OCI-LY1 (cell line): ENCODE measurements at regions not wholly inside any gene's neighbourhood (a gene's known extent, or its start where the extent isn't known, plus 50 kb on each side); places are given as distances from the start of the nearest gene placed in this dataset.

Experiments used
- H2AFZ ChIP-seq: fragments of 200-600 bp; sonication (generic), shearing (Covaris generic); 2 replicates; pipeline ENCODE4 v1.6.0; 2014; ENCODE audit warnings: antibody characterized with exemption, mild to moderate bottlenecking, low read length
- H3F3A ChIP-seq: fragments of 200-600 bp; sonication (generic), shearing (Covaris generic); 2 replicates; pipeline ENCODE4 v1.6.0; 2014; ENCODE audit warnings: mild to moderate bottlenecking, antibody characterized with exemption, low read length, moderate library complexity; ENCODE audit not compliant: insufficient read depth
- H3K27ac ChIP-seq: fragments of 200-600 bp; sonication (generic); 2 replicates; pipeline ENCODE4 v1.5.1; 2014; ENCODE audit warnings: low read length, mixed run types, mild to moderate bottlenecking, low read depth; ENCODE audit not compliant: poor library complexity, severe bottlenecking
- H3K27me3 ChIP-seq: fragments of 200-600 bp; sonication (generic); 2 replicates; pipeline ENCODE4 v1.6.0; 2014; ENCODE audit warnings: antibody characterized with exemption, mild to moderate bottlenecking, low read length, moderate library complexity; ENCODE audit not compliant: insufficient read depth
- H3K36me3 ChIP-seq: fragments of 200-600 bp; sonication (generic); 2 replicates; pipeline ENCODE4 v1.6.1; 2014; ENCODE audit warnings: mild to moderate bottlenecking, antibody characterized with exemption, low read length, moderate library complexity, mixed read lengths; ENCODE audit not compliant: insufficient read depth
- H3K4me1 ChIP-seq: fragments of 200-600 bp; sonication (generic); 2 replicates; pipeline ENCODE4 v1.5.1; 2014; ENCODE audit warnings: mild to moderate bottlenecking, low read length, moderate library complexity; ENCODE audit not compliant: insufficient read depth, severe bottlenecking
- H3K4me2 ChIP-seq: fragments of 200-600 bp; sonication (generic), shearing (Covaris generic); 2 replicates; pipeline ENCODE4 v1.6.1; 2014; ENCODE audit warnings: low read length
- H3K4me3 ChIP-seq: fragments of 200-600 bp; sonication (generic); 2 replicates; pipeline ENCODE4 v1.5.1; 2014; ENCODE audit warnings: low read length, low read depth, mild to moderate bottlenecking, mixed read lengths; ENCODE audit not compliant: poor library complexity, severe bottlenecking
- H3K79me2 ChIP-seq: fragments of 200-600 bp; shearing (Covaris generic); 2 replicates; pipeline ENCODE4 v1.6.1; 2016; ENCODE audit warnings: mixed run types, low read length, mixed read lengths; ENCODE audit not compliant: insufficient read depth
- H3K9ac ChIP-seq: fragments of 200-600 bp; sonication (generic), shearing (Covaris generic); 2 replicates; pipeline ENCODE4 v1.6.1; 2014; ENCODE audit warnings: mild to moderate bottlenecking, low read length, mixed read lengths
- H3K9me2 ChIP-seq: fragments of 200-600 bp; sonication (generic), shearing (Covaris generic); 2 replicates; pipeline ENCODE4 v1.6.1; 2014; ENCODE audit warnings: low read depth, mild to moderate bottlenecking, low read length, mixed read lengths
- H3K9me3 ChIP-seq: fragments of 200-600 bp; shearing (Covaris generic); 2 replicates; pipeline ENCODE4 v1.6.1; 2014; ENCODE audit warnings: low read length, mixed read lengths
- H4K20me1 ChIP-seq: fragments of 200-600 bp; sonication (generic), shearing (Covaris generic); 2 replicates; pipeline ENCODE4 v1.6.0; 2016; ENCODE audit warnings: mild to moderate bottlenecking, low read length; ENCODE audit not compliant: insufficient read depth
- EZH2 ChIP-seq: fragments of 200-600 bp; sonication (generic), shearing (Covaris generic); IDR thresholded peaks from 2 replicates; pipeline ENCODE4 v1.8.0; 2017; ENCODE audit warnings: borderline replicate concordance, mixed run types, mild to moderate bottlenecking, antibody characterized with exemption, low read length, moderate library complexity, mixed read lengths
- TF ChIP-seq, protein P1 (sequence below): fragments of 200-600 bp; sonication (generic), shearing (Covaris generic); IDR thresholded peaks from 2 replicates; pipeline ENCODE4 v1.5.1; 2017; ENCODE audit warnings: mild to moderate bottlenecking, antibody characterized with exemption, low read length, moderate library complexity, mixed read lengths

- H4K20me1 ChIP-seq: no peaks in the 10 kb centered on the region
- no peak for TF ChIP-seq EZH2
- TF ChIP-seq, protein P1, sequence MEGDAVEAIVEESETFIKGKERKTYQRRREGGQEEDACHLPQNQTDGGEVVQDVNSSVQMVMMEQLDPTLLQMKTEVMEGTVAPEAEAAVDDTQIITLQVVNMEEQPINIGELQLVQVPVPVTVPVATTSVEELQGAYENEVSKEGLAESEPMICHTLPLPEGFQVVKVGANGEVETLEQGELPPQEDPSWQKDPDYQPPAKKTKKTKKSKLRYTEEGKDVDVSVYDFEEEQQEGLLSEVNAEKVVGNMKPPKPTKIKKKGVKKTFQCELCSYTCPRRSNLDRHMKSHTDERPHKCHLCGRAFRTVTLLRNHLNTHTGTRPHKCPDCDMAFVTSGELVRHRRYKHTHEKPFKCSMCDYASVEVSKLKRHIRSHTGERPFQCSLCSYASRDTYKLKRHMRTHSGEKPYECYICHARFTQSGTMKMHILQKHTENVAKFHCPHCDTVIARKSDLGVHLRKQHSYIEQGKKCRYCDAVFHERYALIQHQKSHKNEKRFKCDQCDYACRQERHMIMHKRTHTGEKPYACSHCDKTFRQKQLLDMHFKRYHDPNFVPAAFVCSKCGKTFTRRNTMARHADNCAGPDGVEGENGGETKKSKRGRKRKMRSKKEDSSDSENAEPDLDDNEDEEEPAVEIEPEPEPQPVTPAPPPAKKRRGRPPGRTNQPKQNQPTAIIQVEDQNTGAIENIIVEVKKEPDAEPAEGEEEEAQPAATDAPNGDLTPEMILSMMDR: no peak
- H3K9me2 ChIP-seq: no peaks in the 10 kb centered on the region
- no peak overlapping the region for H3K4me2 ChIP-seq
- no peak overlapping the region for H2AFZ ChIP-seq
- no peak overlapping the region for H3K4me3 ChIP-seq
- H3K9me3 ChIP-seq: peaks cover 18% of the 10 kb centered on the region
- H3K36me3 ChIP-seq: no peaks in the 10 kb centered on the region; the same call in 1 of the 2 replicates
- no peaks in the 10 kb centered on the region for H3F3A ChIP-seq
- no peaks in the 10 kb centered on the region for H3K27me3 ChIP-seq
- H3K4me1 ChIP-seq: peaks cover 25% of the 10 kb centered on the region
- peak overlapping the region; percentile 84 for H3K27ac ChIP-seq
- no peaks in the 10 kb centered on the region for H3K79me2 ChIP-seq
- no peak overlapping the region for H3K9ac ChIP-seq
Observed at GRCh38 chr16:65769776-65770438, 596.6 kb upstream of the CDH5 start.

DNA sequence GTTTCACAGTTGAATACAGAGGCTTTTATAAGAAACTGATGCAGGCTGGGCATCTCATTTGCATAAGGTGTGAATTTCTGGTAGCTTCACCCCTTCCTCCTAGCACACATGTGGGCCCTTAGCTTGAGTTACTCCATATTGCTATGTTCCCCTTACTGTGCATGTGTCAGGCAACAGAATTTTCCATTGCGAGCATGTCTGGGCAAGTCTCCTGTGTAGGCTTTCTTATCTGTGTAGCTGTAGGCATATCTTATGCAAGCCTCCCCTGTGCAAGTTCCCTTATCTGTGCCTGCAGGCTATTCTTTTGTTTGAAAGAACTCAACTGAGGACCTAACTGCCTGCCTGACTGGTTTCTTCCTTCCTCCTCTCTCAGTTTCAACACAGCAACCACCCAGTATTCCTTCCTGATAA, 597.4 kb upstream of the CDH5 start:
- H3K9me3 ChIP-seq: peaks cover 18% of the 10 kb centered on the region
- H3K4me1 ChIP-seq: peaks cover 34% of the 10 kb centered on the region
- H3K27me3 ChIP-seq: no peaks in the 10 kb centered on the region
- H4K20me1 ChIP-seq: no peaks in the 10 kb centered on the region
- peak overlapping the region; percentile 84 for H3K27ac ChIP-seq
- H3K36me3 ChIP-seq: no peaks in the 10 kb centered on the region; the same call in 1 of the 2 replicates
- H3K9me2 ChIP-seq: no peaks in the 10 kb centered on the region
- no peaks in the 10 kb centered on the region for H3F3A ChIP-seq
- H2AFZ ChIP-seq: no peak overlapping the region
- TF ChIP-seq, protein P1: no peak
- TF ChIP-seq EZH2: no peak
- H3K4me3 ChIP-seq: no peak overlapping the region
- H3K79me2 ChIP-seq: no peaks in the 10 kb centered on the region
- H3K4me2 ChIP-seq: peak overlapping the region; percentile 11; the same call in 1 of the 2 replicates
- H3K9ac ChIP-seq: no peak overlapping the region

DNA sequence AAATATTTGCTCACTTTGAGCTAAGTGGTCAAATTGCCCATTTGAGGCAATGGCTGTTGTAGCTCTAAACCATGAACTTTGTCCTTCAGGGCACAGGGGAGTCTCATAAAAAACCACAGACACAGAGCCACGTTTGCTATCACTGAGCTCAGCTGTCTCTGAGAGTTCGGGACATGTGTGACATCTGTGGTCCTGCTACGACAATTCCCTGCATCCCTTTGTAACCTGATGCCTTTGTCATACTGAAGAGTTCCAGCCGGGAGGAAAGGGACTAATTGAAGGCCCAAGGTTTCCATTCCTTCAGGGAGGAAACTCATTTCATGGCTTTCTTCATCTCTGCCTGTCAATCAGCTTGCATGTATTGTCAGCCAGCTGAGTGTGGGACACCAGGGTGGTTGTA, 599.4 kb upstream of the CDH5 start:
- Histone ChIP-seq H3K36me3 (no peaks in the 10 kb centered on the region; the same call in 1 of the 2 replicates), H3K4me1 (peaks cover 45% of the 10 kb centered on the region), H3K27me3 (no peaks in the 10 kb centered on the region), H3K79me2 (no peaks in the 10 kb centered on the region), H2AFZ (no peak overlapping the region), H3K27ac (no peak overlapping the region), H4K20me1 (no peaks in the 10 kb centered on the region), H3K9me2 (no peaks in the 10 kb centered on the region), H3K4me2 (no peak overlapping the region), H3K9me3 (peaks cover 18% of the 10 kb centered on the region), H3K4me3 (no peak overlapping the region), H3F3A (no peaks in the 10 kb centered on the region), H3K9ac (no peak overlapping the region)
- TF ChIP-seq, protein P1: no peak
- no peak for TF ChIP-seq EZH2
